ENCODE measurements at regions not wholly inside any gene's neighbourhood (a gene's known extent, or its start where the extent isn't known, plus 50 kb on each side); places are given as distances from the start of the nearest gene placed in this dataset.
"Not testable (repeated sequence)": the region's sequence is repeated elsewhere in the genome, so short reads cannot be mapped to it uniquely, and the experiment has no call there.

DNA sequence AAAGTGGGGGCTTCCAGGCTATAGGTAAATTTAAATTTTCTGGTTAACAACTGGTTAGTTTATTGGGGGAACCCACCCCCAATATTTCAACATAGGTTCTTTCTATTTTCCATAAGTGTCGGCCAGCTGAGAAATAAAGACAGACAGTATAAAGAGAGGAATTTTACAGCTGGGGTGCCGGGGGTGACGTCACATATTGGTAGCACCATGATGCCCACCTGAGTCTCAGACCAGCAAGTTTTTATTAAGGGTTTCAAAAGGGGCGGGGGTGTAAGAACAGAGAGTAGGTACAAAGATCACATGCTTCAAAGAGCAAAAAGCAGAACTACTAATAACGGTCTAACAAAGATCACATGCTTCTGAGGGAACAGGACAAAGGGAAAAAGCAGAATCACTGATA is 192.7 kb upstream of the PIEZO2 start:
- TF ChIP-seq, protein P1, sequence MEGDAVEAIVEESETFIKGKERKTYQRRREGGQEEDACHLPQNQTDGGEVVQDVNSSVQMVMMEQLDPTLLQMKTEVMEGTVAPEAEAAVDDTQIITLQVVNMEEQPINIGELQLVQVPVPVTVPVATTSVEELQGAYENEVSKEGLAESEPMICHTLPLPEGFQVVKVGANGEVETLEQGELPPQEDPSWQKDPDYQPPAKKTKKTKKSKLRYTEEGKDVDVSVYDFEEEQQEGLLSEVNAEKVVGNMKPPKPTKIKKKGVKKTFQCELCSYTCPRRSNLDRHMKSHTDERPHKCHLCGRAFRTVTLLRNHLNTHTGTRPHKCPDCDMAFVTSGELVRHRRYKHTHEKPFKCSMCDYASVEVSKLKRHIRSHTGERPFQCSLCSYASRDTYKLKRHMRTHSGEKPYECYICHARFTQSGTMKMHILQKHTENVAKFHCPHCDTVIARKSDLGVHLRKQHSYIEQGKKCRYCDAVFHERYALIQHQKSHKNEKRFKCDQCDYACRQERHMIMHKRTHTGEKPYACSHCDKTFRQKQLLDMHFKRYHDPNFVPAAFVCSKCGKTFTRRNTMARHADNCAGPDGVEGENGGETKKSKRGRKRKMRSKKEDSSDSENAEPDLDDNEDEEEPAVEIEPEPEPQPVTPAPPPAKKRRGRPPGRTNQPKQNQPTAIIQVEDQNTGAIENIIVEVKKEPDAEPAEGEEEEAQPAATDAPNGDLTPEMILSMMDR (conservative IDR thresholded peaks at IDR 0.05) = not testable (repeated sequence)
- not testable (repeated sequence) for TF ChIP-seq ZFX (IDR thresholded peaks at IDR 0.05)
